AG09309 (cell line): ENCODE measurements at regions not wholly inside any gene's neighbourhood (a gene's known extent, or its start where the extent isn't known, plus 50 kb on each side); places are given as distances from the start of the nearest gene placed in this dataset.
A peak's percentile ranks its signal among the peaks of the same experiment; 100 is the strongest.
"Not testable (repeated sequence)": the region's sequence is repeated elsewhere in the genome, so short reads cannot be mapped to it uniquely, and the experiment has no call there.

ENCODE experiments used
- DNase-seq: peaks from one replicate; pipeline ENCODE4 v3.0.0-alpha.2; 2010; ENCODE audit warnings: low read depth
- H3K4me3 ChIP-seq: 2 replicates; pipeline ENCODE4 v1.5.1; 2011; ENCODE audit warnings: mild to moderate bottlenecking, low read depth, low read length, moderate library complexity; ENCODE audit not compliant: control insufficient read depth
- TF ChIP-seq, protein P1 (sequence below): IDR thresholded peaks from 2 replicates; pipeline ENCODE4 v1.5.1; 2011; ENCODE audit warnings: mild to moderate bottlenecking, low read depth, low read length, inconsistent platforms; ENCODE audit not compliant: insufficient read depth, control insufficient read depth; ENCODE audit errors: missing control alignments

DNA sequence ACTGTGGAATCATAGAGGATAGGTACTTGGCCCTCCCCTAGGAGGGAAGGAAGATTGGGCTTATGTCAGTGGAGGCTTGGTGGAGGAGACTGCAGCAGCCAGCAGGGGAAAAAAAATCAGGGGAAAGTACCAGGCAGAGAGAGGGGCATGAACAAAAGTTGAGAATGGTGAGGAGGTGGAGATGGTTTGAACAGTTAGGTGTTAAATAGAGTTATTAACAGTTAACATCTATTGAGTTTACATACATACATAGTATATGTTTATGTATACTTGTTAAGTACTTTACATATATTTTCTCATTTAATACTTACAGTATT, 136.5 kb upstream of the HNRNPU start:
- DNase-seq, result no peak
- H3K4me3 ChIP-seq, result no peak overlapping the region
- TF ChIP-seq, protein P1, sequence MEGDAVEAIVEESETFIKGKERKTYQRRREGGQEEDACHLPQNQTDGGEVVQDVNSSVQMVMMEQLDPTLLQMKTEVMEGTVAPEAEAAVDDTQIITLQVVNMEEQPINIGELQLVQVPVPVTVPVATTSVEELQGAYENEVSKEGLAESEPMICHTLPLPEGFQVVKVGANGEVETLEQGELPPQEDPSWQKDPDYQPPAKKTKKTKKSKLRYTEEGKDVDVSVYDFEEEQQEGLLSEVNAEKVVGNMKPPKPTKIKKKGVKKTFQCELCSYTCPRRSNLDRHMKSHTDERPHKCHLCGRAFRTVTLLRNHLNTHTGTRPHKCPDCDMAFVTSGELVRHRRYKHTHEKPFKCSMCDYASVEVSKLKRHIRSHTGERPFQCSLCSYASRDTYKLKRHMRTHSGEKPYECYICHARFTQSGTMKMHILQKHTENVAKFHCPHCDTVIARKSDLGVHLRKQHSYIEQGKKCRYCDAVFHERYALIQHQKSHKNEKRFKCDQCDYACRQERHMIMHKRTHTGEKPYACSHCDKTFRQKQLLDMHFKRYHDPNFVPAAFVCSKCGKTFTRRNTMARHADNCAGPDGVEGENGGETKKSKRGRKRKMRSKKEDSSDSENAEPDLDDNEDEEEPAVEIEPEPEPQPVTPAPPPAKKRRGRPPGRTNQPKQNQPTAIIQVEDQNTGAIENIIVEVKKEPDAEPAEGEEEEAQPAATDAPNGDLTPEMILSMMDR, result no peak

DNA sequence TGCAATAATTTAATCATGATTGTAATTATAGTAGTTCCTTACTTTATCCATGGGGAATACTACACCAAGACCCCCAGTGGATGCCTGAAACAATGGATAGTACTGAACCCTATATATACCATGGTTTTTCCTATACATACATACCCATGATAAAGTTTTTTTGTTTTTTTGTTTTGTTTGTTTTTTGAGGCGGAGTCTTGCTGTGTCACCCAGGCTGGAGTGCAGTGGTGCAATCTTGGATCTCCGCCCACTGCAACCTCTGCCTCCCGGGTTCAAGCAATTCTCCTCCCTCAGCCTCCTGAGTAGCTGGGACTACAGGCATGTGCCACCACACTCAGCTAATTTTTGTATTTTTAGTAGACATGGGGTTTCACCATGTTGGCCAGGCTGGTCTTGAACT, 135.3 kb upstream of the HNRNPU start:
- not testable (repeated sequence) for DNase-seq, H3K4me3 ChIP-seq

DNA sequence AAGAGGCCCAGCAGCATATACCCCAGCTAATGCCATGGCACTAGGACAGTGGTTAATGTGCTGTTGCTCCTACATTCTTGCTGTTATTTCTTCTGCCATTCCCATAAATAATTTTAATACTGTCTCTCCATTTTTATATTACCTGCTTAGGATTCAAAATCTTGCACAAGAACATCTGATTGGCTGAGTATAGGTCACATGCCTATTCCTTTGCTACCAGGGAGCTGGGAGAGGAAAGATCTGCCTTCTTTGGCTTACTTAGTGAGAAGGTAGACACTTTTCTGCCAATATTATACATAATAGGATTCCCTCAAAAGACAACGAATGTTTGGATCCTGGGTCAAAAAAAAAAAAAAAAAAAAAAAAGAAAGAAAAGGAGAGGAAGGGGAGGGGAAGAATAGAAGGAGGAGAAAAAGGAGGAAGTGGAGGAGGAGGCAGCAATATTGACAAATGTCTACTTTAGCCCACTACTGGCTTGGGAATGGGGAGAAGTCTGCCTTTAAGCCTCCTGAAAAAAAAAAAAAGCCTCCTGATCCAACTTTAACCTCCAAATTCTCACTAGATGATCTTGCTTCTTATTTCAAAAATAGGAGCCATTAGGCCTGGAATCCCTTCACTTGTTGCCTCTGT, 134.5 kb upstream of the HNRNPU start:
- TF ChIP-seq, protein P1, result no peak
- DNase-seq, result no peak
- no peak overlapping the region for H3K4me3 ChIP-seq

DNA sequence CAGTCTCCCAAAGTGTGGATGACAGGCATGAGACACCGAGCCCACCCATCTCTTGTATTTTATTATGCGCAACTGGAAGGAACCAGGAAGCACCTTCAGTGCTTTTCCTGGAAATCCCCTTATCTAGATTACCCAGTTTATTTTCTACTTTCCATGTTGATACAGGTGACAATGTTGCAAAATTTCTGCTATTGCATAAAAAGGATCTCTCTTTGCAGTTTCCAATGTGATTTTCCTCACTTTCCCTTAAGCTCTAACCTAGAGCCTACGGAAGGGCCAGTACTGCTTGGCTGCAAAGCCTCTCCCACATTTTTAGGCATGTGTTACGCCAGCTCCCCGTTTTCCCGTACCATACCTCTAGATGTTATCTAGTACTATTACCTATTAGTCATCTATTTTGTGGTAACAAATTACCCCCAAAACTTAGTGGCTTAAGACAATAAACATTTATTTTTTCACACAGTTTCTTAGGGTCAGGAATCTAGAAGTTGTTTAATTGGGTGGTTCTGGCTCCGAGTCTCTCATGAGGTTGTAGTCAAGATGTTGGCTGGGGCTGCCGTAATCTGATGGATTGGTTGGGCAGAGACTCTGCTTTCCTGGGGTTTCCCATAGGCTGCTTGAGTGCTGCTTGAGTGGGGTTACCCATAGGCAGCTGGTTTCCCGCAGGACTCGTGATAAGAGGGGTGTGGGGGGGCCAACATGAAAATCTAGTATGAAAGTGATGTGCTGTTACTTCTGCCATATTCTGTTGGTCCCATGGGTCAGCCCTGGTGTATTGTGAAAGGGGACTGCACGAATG, 131.5 kb upstream of the HNRNPU start:
- TF ChIP-seq, protein P1, result no peak
- DNase-seq, result no peak
- H3K4me3 ChIP-seq, result no peak overlapping the region

DNA sequence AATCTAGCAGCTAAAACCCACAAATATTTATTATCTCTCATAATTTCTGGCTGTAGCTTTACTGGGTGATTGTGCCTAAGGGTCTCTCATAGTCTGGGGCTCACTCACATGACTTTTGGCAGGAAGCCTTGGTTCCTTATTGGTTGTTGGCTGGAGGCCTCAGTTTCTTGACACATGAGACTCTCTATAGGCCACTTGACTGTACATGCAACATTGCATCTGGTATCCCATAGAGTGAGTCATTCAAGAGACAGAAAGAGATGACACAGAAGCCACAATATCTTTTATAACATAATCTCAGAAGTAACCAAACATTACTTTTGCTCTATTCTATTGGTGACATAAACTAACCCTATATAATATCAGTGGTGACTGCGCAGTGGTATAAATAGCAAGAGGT, 128.5 kb upstream of the HNRNPU start:
- DNase-seq, result peak; percentile 3

DNA sequence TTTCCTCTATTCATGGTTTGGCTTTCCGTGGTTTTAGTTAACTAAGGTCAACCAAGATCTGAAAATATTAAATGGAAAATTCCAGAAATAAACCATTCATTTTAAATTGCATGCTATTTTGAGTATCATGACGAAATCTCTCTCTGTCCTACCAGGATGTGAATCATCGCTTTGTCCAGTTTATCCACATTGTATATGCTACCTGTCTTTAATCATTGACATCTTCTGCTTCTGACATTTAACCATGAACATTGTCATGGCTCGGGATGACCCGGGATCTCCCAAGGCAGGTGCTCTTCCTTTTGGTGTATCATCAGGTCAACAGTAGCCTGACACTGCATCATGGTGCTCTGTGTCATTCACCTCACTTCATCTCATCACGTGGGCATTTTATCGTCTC, 125.5 kb upstream of the HNRNPU start:
- no peak overlapping the region for H3K4me3 ChIP-seq
- TF ChIP-seq, protein P1, result no peak
- DNase-seq, result no peak

More for the DNA sequence above, 128.5 kb upstream of the HNRNPU start:
- no peak overlapping the region for H3K4me3 ChIP-seq
- TF ChIP-seq, protein P1, result no peak

DNA sequence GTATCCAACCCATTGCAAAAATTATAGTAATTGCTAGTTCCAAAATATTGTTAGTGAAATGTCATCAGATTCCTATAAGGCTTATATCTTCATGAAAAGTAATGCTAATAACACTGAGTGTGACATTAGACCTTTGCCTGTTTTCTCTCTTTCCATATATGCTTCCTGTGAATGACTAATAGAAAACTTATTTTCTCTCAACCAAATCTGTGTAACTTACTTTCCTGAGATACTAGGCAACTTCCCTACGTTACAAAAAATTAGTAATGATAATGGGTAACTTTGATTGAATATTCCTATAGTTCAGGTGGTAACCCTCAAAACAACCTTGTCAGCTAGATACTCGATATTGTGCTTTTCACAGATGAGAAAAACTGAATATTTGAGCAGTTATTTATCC, 124.2 kb upstream of the HNRNPU start:
- DNase-seq, result no peak
- TF ChIP-seq, protein P1, result no peak
- no peak overlapping the region for H3K4me3 ChIP-seq
